Left kidney (tissue), 1 donor: ENCODE measurements at regions not wholly inside any gene's neighbourhood (a gene's known extent, or its start where the extent isn't known, plus 50 kb on each side); places are given as distances from the start of the nearest gene placed in this dataset.
"Not testable (repeated sequence)": the region's sequence is repeated elsewhere in the genome, so short reads cannot be mapped to it uniquely, and the experiment has no call there.

Source experiments
- DNase-seq: peaks from one replicate; pipeline ENCODE4 v3.0.0-alpha.2; 2013

GRCh38 chr3:10109-10996, 186.2 kb upstream of the CHL1 start:
- DNase-seq, result not testable (repeated sequence)

GRCh38 chr3:11734-12133, 184.8 kb upstream of the CHL1 start:
- DNase-seq, result no peak

- DNase-seq, result no peak
These were observed 181.9 kb upstream of the CHL1 start for GRCh38 chr3:14652-15051.

- DNase-seq, result no peak
These were observed 180.2 kb upstream of the CHL1 start for GRCh38 chr3:16366-16765.

- DNase-seq, result no peak
These were observed 176.1 kb upstream of the CHL1 start for GRCh38 chr3:20421-20820.

GRCh38 chr3:24006-24405, 172.6 kb upstream of the CHL1 start:
- no peak for DNase-seq

GRCh38 chr3:25056-25455, 171.5 kb upstream of the CHL1 start:
- no peak for DNase-seq

- DNase-seq, result not testable (repeated sequence)
These were observed 160.6 kb upstream of the CHL1 start for GRCh38 chr3:35985-36384.

- DNase-seq, result not testable (repeated sequence)
These were observed 153.5 kb upstream of the CHL1 start for GRCh38 chr3:42871-43744.

- DNase-seq, result no peak
These were observed 152.4 kb upstream of the CHL1 start for GRCh38 chr3:44028-44676.

- not testable (repeated sequence) for DNase-seq
These were observed 151.6 kb upstream of the CHL1 start for GRCh38 chr3:44941-45340.

- no peak for DNase-seq
These were observed 150.0 kb upstream of the CHL1 start for GRCh38 chr3:46576-46975.

- not testable (repeated sequence) for DNase-seq
These were observed 143.1 kb upstream of the CHL1 start for GRCh38 chr3:53441-53840.

- DNase-seq, result no peak
These were observed 142.3 kb upstream of the CHL1 start for GRCh38 chr3:54240-54639.

- DNase-seq, result no peak
These were observed 139.9 kb upstream of the CHL1 start for GRCh38 chr3:56672-57071.

GRCh38 chr3:59854-60253, 136.7 kb upstream of the CHL1 start:
- DNase-seq, result peak; percentile 15

- no peak for DNase-seq
These were observed 133.3 kb upstream of the CHL1 start for GRCh38 chr3:63095-63765.

- DNase-seq, result no peak
These were observed 126.9 kb upstream of the CHL1 start for GRCh38 chr3:69690-70089.

- no peak for DNase-seq
These were observed 123.8 kb upstream of the CHL1 start for GRCh38 chr3:72776-73175.

- no peak for DNase-seq
These were observed 123.3 kb upstream of the CHL1 start for GRCh38 chr3:73271-73670.

- no peak for DNase-seq
These were observed 121.8 kb upstream of the CHL1 start for GRCh38 chr3:74676-75243.

- DNase-seq, result no peak
These were observed 121.3 kb upstream of the CHL1 start for GRCh38 chr3:75260-75659.
